Activated CD8-positive, alpha-beta T cell treated with anti-CD3 and anti-CD28 coated beads for 36 hours (primary cell): ENCODE measurements at regions not wholly inside any gene's neighbourhood (a gene's known extent, or its start where the extent isn't known, plus 50 kb on each side); places are given as distances from the start of the nearest gene placed in this dataset.

Source experiments
- ATAC-seq: fragments of 200-7000 bp; cut with Tn5 transposase; one replicate; pipeline ENCODE4 v1.10.0; 2021; ENCODE audit warnings: mild to moderate bottlenecking, moderate library complexity
- CTCF ChIA-PET: fragments of 350-600 bp; sonication (Branson Sonifier 250); formaldehyde crosslinking; loops from one replicate; lab custom pipeline; 2021; ENCODE audit warnings: antibody characterized with exemption; lab: Charles Lee
- POLR2A ChIA-PET: fragments of 350-600 bp; sonication (Branson Sonifier 250); formaldehyde crosslinking; loops from one replicate; lab custom pipeline; 2021; ENCODE audit warnings: antibody characterized with exemption; lab: Charles Lee
- DNase-seq: peaks from one replicate; pipeline ENCODE4 v3.0.0-alpha.2; 2020
- H3K27ac Mint-ChIP-seq: one replicate; pipeline ENCODE4 v1.8.0; 2021; ENCODE audit warnings: mild to moderate bottlenecking, mixed read lengths
- H3K27me3 Mint-ChIP-seq: one replicate; pipeline ENCODE4 v1.8.0; 2021; ENCODE audit warnings: mixed read lengths
- H3K36me3 Mint-ChIP-seq: one replicate; pipeline ENCODE4 v1.8.0; 2021; ENCODE audit warnings: low read depth, mixed read lengths
- H3K4me1 Mint-ChIP-seq: one replicate; pipeline ENCODE4 v1.8.0; 2021; ENCODE audit warnings: low read depth, mixed read lengths
- H3K4me3 Mint-ChIP-seq: one replicate; pipeline ENCODE4 v1.8.0; 2021; ENCODE audit warnings: mild to moderate bottlenecking, moderate library complexity, mixed read lengths
- H3K9me3 Mint-ChIP-seq: one replicate; pipeline ENCODE4 v1.8.0; 2021; ENCODE audit warnings: mixed read lengths
- CTCF ChIP-seq: fragments of 200-600 bp; IDR thresholded peaks from one replicate; pipeline ENCODE4 v1.8.0; 2022; ENCODE audit warnings: antibody characterized with exemption, mild to moderate bottlenecking
- intact Hi-C: fragments of 100-400 bp; cut with micrococcal nuclease; formaldehyde crosslinking; loops from one replicate; pipeline ENCODE4 v1.10.0; 2022

GRCh38 chr1:45258059-45258650 is 51.8 kb upstream of the ZSWIM5 start:
- H3K4me3 Mint-ChIP-seq, result no peak overlapping the region
- ATAC-seq (no peak), DNase-seq (no peak)
- no peak for TF ChIP-seq CTCF
- peaks cover 4% of the 10 kb centered on the region for H3K27me3 Mint-ChIP-seq
- intact Hi-C loops, result no loop called here
- H3K9me3 Mint-ChIP-seq, result peaks cover 22% of the 10 kb centered on the region
- ChIA-PET CTCF (no interaction called here), POLR2A (no interaction called here)
- H3K36me3 Mint-ChIP-seq, result peaks cover 20% of the 10 kb centered on the region
- H3K27ac Mint-ChIP-seq, result no peak overlapping the region
- no peaks in the 10 kb centered on the region for H3K4me1 Mint-ChIP-seq

GRCh38 chr1:45259053-45259452 is 52.6 kb upstream of the ZSWIM5 start:
- no peak overlapping the region for H3K4me3 Mint-ChIP-seq
- ATAC-seq (no peak), DNase-seq (no peak)
- peaks cover 22% of the 10 kb centered on the region for H3K9me3 Mint-ChIP-seq
- no peaks in the 10 kb centered on the region for H3K4me1 Mint-ChIP-seq
- peaks cover 20% of the 10 kb centered on the region for H3K36me3 Mint-ChIP-seq
- no peak for TF ChIP-seq CTCF
- ChIA-PET POLR2A (interaction anchor here (0.6 kb wide), 1 partner anchor 67 kb away, joined by 3 read pairs; no protein-coding TSS in a partner anchor), CTCF (no interaction called here)
- no peak overlapping the region for H3K27ac Mint-ChIP-seq
- H3K27me3 Mint-ChIP-seq, result peaks cover 4% of the 10 kb centered on the region
- intact Hi-C loops, result no loop called here

GRCh38 chr1:45260244-45260643 is 53.8 kb upstream of the ZSWIM5 start:
- DNase-seq, result no peak
- H3K27ac Mint-ChIP-seq, result no peak overlapping the region
- no peak for ATAC-seq
- ChIA-PET POLR2A (no interaction called here), CTCF (no interaction called here)
- no peak for TF ChIP-seq CTCF
- H3K4me3 Mint-ChIP-seq, result no peak overlapping the region
- H3K36me3 Mint-ChIP-seq, result peaks cover 20% of the 10 kb centered on the region
- H3K27me3 Mint-ChIP-seq, result no peaks in the 10 kb centered on the region
- intact Hi-C loops, result no loop called here
- peaks cover 22% of the 10 kb centered on the region for H3K9me3 Mint-ChIP-seq
- H3K4me1 Mint-ChIP-seq, result no peaks in the 10 kb centered on the region

GRCh38 chr1:45263132-45263531 is 56.7 kb upstream of the ZSWIM5 start:
- no peak overlapping the region for H3K27ac Mint-ChIP-seq
- H3K4me3 Mint-ChIP-seq, result no peak overlapping the region
- peaks cover 13% of the 10 kb centered on the region for H3K36me3 Mint-ChIP-seq
- ChIA-PET CTCF (interaction anchor here (1.0 kb wide), 1 partner anchor 244 kb away, joined by 3 read pairs; no protein-coding TSS in a partner anchor), POLR2A (no interaction called here)
- intact Hi-C loops, result no loop called here
- no peak for TF ChIP-seq CTCF
- no peaks in the 10 kb centered on the region for H3K4me1 Mint-ChIP-seq
- H3K27me3 Mint-ChIP-seq, result no peaks in the 10 kb centered on the region
- no peak for DNase-seq
- ATAC-seq, result no peak
- H3K9me3 Mint-ChIP-seq, result peaks cover 12% of the 10 kb centered on the region

GRCh38 chr1:45265244-45265643 is 58.8 kb upstream of the ZSWIM5 start:
- TF ChIP-seq CTCF, result no peak
- no peaks in the 10 kb centered on the region for H3K27me3 Mint-ChIP-seq
- DNase-seq (no peak), ATAC-seq (no peak)
- no peaks in the 10 kb centered on the region for H3K36me3 Mint-ChIP-seq
- no peaks in the 10 kb centered on the region for H3K4me1 Mint-ChIP-seq
- H3K9me3 Mint-ChIP-seq, result no peaks in the 10 kb centered on the region
- no peak overlapping the region for H3K27ac Mint-ChIP-seq
- POLR2A ChIA-PET, result no interaction called here
- CTCF ChIA-PET, result no interaction called here
- H3K4me3 Mint-ChIP-seq, result no peak overlapping the region
- intact Hi-C loops, result no loop called here
